PC-3 (cell line): ENCODE measurements at regions not wholly inside any gene's neighbourhood (a gene's known extent, or its start where the extent isn't known, plus 50 kb on each side); places are given as distances from the start of the nearest gene placed in this dataset.

Experiments used
- EZH2 ChIP-seq: fragments of 300-600 bp; sonication (generic); IDR thresholded peaks from one replicate; pipeline ENCODE4 v1.6.1; 2017; ENCODE audit warnings: antibody characterized with exemption, mild to moderate bottlenecking, low read length; ENCODE audit not compliant: unreplicated experiment
- TF ChIP-seq, protein P1 (sequence below): fragments of 300-600 bp; sonication (generic); conservative IDR thresholded peaks from 2 replicates; pipeline ENCODE4 v1.5.1; 2017; ENCODE audit warnings: antibody characterized with exemption, low read depth, mild to moderate bottlenecking, low read length

DNA sequence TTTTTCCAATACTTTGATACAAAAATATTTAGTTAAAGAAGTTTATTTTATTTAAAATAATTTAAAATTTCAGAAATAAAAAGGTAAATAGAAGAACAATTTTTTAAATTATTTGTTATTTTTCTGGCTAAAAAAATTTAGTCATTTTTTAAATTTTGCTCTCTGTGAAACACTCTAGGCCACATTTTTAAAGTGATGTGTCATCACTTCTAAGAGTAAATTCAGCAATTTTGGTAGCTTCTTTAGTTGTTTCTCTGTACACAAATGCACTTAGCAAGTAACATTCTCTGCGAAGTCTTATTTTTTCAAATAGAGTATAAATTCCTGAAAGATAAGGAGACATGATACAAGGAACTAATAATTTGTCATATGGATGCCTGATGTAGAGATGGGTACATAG, 760.0 kb upstream of the PRMT6 start:
- TF ChIP-seq, protein P1, sequence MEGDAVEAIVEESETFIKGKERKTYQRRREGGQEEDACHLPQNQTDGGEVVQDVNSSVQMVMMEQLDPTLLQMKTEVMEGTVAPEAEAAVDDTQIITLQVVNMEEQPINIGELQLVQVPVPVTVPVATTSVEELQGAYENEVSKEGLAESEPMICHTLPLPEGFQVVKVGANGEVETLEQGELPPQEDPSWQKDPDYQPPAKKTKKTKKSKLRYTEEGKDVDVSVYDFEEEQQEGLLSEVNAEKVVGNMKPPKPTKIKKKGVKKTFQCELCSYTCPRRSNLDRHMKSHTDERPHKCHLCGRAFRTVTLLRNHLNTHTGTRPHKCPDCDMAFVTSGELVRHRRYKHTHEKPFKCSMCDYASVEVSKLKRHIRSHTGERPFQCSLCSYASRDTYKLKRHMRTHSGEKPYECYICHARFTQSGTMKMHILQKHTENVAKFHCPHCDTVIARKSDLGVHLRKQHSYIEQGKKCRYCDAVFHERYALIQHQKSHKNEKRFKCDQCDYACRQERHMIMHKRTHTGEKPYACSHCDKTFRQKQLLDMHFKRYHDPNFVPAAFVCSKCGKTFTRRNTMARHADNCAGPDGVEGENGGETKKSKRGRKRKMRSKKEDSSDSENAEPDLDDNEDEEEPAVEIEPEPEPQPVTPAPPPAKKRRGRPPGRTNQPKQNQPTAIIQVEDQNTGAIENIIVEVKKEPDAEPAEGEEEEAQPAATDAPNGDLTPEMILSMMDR, result no peak
- no peak for TF ChIP-seq EZH2
